K562 (cell line): ENCODE measurements at regions not wholly inside any gene's neighbourhood (a gene's known extent, or its start where the extent isn't known, plus 50 kb on each side); places are given as distances from the start of the nearest gene placed in this dataset.

Source experiments
- ATAC-seq: fragments of 200-7000 bp; cut with Tn5 transposase; 3 replicates; pipeline ENCODE4 v1.9.1; 2020; ENCODE audit warnings: moderate library complexity
- BruUV-seq: library from RNA; stranded (reverse); fragments of 400-500 nt; replicated peaks from 2 replicates; lab custom pipeline; 2021; lab: Mats Ljungman, UMichigan
- CTCF ChIA-PET: fragments of 300-600 bp; formaldehyde crosslinking; extraction: SDS; loops from one replicate; lab custom pipeline; 2021; ENCODE audit warnings: low intra/inter-chr PET ratio; lab: Yijun Ruan, JAX
- POLR2A ChIA-PET: fragments of 300-600, 350-650 bp; sonication (Branson Sonifier 250); formaldehyde crosslinking; extraction: SDS; loops from one replicate; lab custom pipeline; 2021; ENCODE audit warnings: antibody characterized with exemption, inconsistent platforms; lab: Yijun Ruan, JAX
- DNase-seq, 4 experiments: peaks; one replicate each; pipeline versions ENCODE4 v3.0.0 to v3.0.0-alpha.2; 2011 to 2018; ENCODE audit warnings: low spot score in 3 of 4, mixed read lengths in 3 of 4; ENCODE audit errors: extremely low read depth in 1 of 4
- FAIRE-seq: peaks from 2 replicates; lab custom pipeline; 2011; peaks lifted over from hg19 to GRCh38; lab: Jason Lieb, UNC
- H2AFZ ChIP-seq: 2 replicates; pipeline ENCODE4 v1.6.0; 2011; ENCODE audit warnings: low read depth, low read length, control low read depth, inconsistent platforms
- H3K27ac ChIP-seq: fragments of 200-600 bp; 3 replicates; pipeline ENCODE4 v1.8.0; 2011; ENCODE audit warnings: low read depth, mild to moderate bottlenecking, control low read depth, inconsistent platforms, low read length, moderate library complexity, mixed read lengths; ENCODE audit errors: extremely low read depth
- H3K27me3 ChIP-seq, 2 experiments: fragments of 300-600 bp in 1 of 2; 2 replicates in 1 of 2; 3 replicates in 1 of 2; pipeline versions ENCODE4 v1.6.0 to v1.8.0; 2011; ENCODE audit warnings: inconsistent platforms in 2 of 2, low read length in 2 of 2, mild to moderate bottlenecking in 1 of 2, mixed read lengths in 1 of 2, moderate library complexity in 1 of 2; ENCODE audit not compliant: control insufficient read depth in 2 of 2, insufficient read depth in 2 of 2
- H3K36me3 ChIP-seq: fragments of 300-600 bp; 3 replicates; pipeline ENCODE4 v1.8.0; 2011; ENCODE audit warnings: mild to moderate bottlenecking, low read length, inconsistent platforms; ENCODE audit not compliant: control insufficient read depth, insufficient read depth
- H3K4me1 ChIP-seq, 2 experiments: fragments of 200-600 bp in 1 of 2; replicated peaks in 1 of 2; 2 replicates in 1 of 2; 3 replicates in 1 of 2; pipeline versions ENCODE4 v1.5.1 to v1.8.0; 2011; ENCODE audit warnings: inconsistent platforms in 2 of 2, low read length in 2 of 2, mild to moderate bottlenecking in 1 of 2, mixed read lengths in 1 of 2, moderate library complexity in 1 of 2; ENCODE audit not compliant: control insufficient read depth in 2 of 2, insufficient read depth in 2 of 2
- H3K4me2 ChIP-seq: 2 replicates; pipeline ENCODE4 v1.6.1; 2011; ENCODE audit warnings: low read length, control low read depth, inconsistent platforms, mixed read lengths; ENCODE audit not compliant: insufficient read depth
- H3K4me3 ChIP-seq: fragments of 200-600 bp; sonication (generic), shearing (Covaris generic); 2 replicates; pipeline ENCODE4 v1.5.1; 2016; ENCODE audit warnings: control low read depth, inconsistent platforms
- H3K79me2 ChIP-seq: fragments of 200-600 bp; 3 replicates; pipeline ENCODE4 v1.8.0; 2011; ENCODE audit warnings: low read length, inconsistent platforms; ENCODE audit not compliant: control insufficient read depth, insufficient read depth
- H3K9ac ChIP-seq, 2 experiments: 2 replicates each; pipeline versions ENCODE4 v1.6.0 to v1.6.1; 2011; ENCODE audit warnings: low read depth in 2 of 2, low read length in 2 of 2, control low read depth in 1 of 2, inconsistent platforms in 1 of 2, mild to moderate bottlenecking in 1 of 2, mixed read lengths in 1 of 2; ENCODE audit not compliant: insufficient read depth in 1 of 2
- H3K9me1 ChIP-seq: one replicate; pipeline ENCODE4 v1.6.0; 2011; ENCODE audit warnings: inconsistent platforms, mild to moderate bottlenecking, low read length, moderate library complexity; ENCODE audit not compliant: control insufficient read depth, insufficient read depth
- H3K9me3 ChIP-seq: replicated peaks from 2 replicates; pipeline ENCODE4 v1.5.1; 2011; ENCODE audit warnings: low read depth, low read length, inconsistent platforms; ENCODE audit not compliant: control insufficient read depth, insufficient read depth
- H4K20me1 ChIP-seq: replicated peaks from 2 replicates; pipeline ENCODE4 v1.6.1; 2011; ENCODE audit warnings: low read length, inconsistent platforms, mixed read lengths; ENCODE audit not compliant: control insufficient read depth, insufficient read depth
- FOXJ3 ChIP-seq: sonication (generic); formaldehyde crosslinking; IDR thresholded peaks from 2 replicates; pipeline ENCODE4 v1.4.0; 2020; ENCODE audit warnings: mild to moderate bottlenecking, missing genetic modification reagents
- GABPB2 ChIP-seq: fragments of 250-450 bp; sonication (Bioruptor Pico); conservative IDR thresholded peaks from 2 replicates; pipeline ENCODE4 v1.5.1; 2021; ENCODE audit warnings: mild to moderate bottlenecking
- RBM34 ChIP-seq: fragments of 200-400 bp; formaldehyde crosslinking; IDR thresholded peaks from 2 replicates; pipeline ENCODE4 v1.6.1; 2018; ENCODE audit warnings: low read length, borderline replicate concordance; ENCODE audit not compliant: insufficient read depth
- RFX7 ChIP-seq: fragments of 250-450 bp; sonication (Bioruptor Pico); IDR thresholded peaks from 2 replicates; pipeline ENCODE4 v1.5.1; 2021; ENCODE audit warnings: mild to moderate bottlenecking
- ZBTB34 ChIP-seq: fragments of 250-450 bp; sonication (Bioruptor Pico); IDR thresholded peaks from 2 replicates; pipeline ENCODE4 v1.8.0; 2021; ENCODE audit warnings: mild to moderate bottlenecking, moderate library complexity
- ZNF253 ChIP-seq: fragments of 250-450 bp; sonication (Bioruptor Pico); conservative IDR thresholded peaks from 2 replicates; pipeline ENCODE4 v1.6.1; 2021; ENCODE audit warnings: mild to moderate bottlenecking
- WGBS: fragments of 100-300 bp; shearing (Covaris generic); methylation state at CpG from one replicate; pipeline ENCODE4 v1.1.6; 2016; ENCODE audit warnings: low coverage, mixed read lengths; ENCODE audit not compliant: insufficient coverage; ENCODE audit errors: missing lambda C conversion rate; 5-methylcytosine and 5-hydroxymethylcytosine counted together
- in situ Hi-C: fragments of 300-500 bp; cut with MboI; formaldehyde crosslinking; loops from 4 replicates; pipeline ENCODE4 v1.15.0; 2018; ENCODE audit warnings: inconsistent platforms, mixed read lengths
- intact Hi-C: fragments of 100-400 bp; cut with micrococcal nuclease; formaldehyde crosslinking; loops from 2 replicates; pipeline ENCODE4 v1.14.2; 2022
- TF ChIP-seq, protein P1 (sequence below): IDR thresholded peaks from 2 replicates; pipeline ENCODE4 v1.6.1; 2014; ENCODE audit warnings: antibody characterized with exemption
- TF ChIP-seq, protein P2 (sequence below): fragments of 250-450 bp; sonication (Bioruptor Pico); IDR thresholded peaks from 2 replicates; pipeline ENCODE4 v1.5.0; 2021; ENCODE audit warnings: mild to moderate bottlenecking, moderate library complexity

DNA sequence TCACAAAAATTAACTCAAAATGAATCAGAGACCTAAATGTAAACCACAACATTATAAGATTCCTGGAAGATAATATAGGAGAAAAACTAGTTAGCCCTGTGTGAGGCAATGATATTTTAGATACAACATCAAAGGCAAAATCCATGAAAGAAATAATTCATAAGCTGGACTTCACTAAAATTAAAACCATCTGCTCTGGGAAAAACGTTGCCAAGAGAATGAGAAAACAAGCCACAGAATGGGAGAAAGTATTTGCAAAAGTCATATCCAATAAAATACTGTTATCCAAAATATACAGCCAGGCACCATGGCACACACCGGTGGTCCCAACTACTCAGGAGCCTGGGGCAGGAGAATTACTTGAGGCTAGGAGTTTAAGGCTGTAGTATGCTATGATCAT, 70.3 kb downstream of the SYF2 start:
- WGBS, result 3% methylated on average over 2 of the region's 2 CpGs
- H3K9me1 ChIP-seq, result no peaks in the 10 kb centered on the region
- ChIA-PET CTCF (no interaction called here), POLR2A (interaction anchor here (0.7 to 1.7 kb wide), 2 partner anchors 20 to 416 kb away, joined by 3 to 5 read pairs; no protein-coding TSS in a partner anchor)
- H3K9ac ChIP-seq, result no peak overlapping the region
- no peak for ATAC-seq
- DNase-seq, result no peak
- FAIRE-seq, result no peak
- in situ Hi-C loops, result no loop called here
- no peaks in the 10 kb centered on the region for H3K4me1 ChIP-seq
- no peaks in the 10 kb centered on the region for H3K79me2 ChIP-seq
- no peak overlapping the region for H3K4me2 ChIP-seq
- H3K27ac ChIP-seq, result no peak overlapping the region
- peaks cover 6 to 7% of the 10 kb centered on the region in 2 experiments for H3K27me3 ChIP-seq
- H3K9me3 ChIP-seq, result 0 out of 2 replicates have a peak, but pooled peaks cover 3% of the 10 kb centered on the region
- no TSS peak for BruUV-seq
- no peaks in the 10 kb centered on the region for H4K20me1 ChIP-seq
- no peak overlapping the region for H3K4me3 ChIP-seq
- H3K36me3 ChIP-seq, result no peaks in the 10 kb centered on the region
- intact Hi-C loops, result no loop called here
- H2AFZ ChIP-seq, result no peak overlapping the region
- TF ChIP-seq RBM34, result no peak
- no peak for TF ChIP-seq GABPB2 (CRISPR knock-in tag)
- TF ChIP-seq, protein P1, sequence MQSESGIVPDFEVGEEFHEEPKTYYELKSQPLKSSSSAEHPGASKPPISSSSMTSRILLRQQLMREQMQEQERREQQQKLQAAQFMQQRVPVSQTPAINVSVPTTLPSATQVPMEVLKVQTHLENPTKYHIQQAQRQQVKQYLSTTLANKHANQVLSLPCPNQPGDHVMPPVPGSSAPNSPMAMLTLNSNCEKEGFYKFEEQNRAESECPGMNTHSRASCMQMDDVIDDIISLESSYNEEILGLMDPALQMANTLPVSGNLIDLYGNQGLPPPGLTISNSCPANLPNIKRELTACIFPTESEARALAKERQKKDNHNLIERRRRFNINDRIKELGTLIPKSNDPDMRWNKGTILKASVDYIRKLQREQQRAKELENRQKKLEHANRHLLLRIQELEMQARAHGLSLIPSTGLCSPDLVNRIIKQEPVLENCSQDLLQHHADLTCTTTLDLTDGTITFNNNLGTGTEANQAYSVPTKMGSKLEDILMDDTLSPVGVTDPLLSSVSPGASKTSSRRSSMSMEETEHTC, result no peak
- TF ChIP-seq ZBTB34 (CRISPR knock-in tag), result no peak
- TF ChIP-seq, protein P2, sequence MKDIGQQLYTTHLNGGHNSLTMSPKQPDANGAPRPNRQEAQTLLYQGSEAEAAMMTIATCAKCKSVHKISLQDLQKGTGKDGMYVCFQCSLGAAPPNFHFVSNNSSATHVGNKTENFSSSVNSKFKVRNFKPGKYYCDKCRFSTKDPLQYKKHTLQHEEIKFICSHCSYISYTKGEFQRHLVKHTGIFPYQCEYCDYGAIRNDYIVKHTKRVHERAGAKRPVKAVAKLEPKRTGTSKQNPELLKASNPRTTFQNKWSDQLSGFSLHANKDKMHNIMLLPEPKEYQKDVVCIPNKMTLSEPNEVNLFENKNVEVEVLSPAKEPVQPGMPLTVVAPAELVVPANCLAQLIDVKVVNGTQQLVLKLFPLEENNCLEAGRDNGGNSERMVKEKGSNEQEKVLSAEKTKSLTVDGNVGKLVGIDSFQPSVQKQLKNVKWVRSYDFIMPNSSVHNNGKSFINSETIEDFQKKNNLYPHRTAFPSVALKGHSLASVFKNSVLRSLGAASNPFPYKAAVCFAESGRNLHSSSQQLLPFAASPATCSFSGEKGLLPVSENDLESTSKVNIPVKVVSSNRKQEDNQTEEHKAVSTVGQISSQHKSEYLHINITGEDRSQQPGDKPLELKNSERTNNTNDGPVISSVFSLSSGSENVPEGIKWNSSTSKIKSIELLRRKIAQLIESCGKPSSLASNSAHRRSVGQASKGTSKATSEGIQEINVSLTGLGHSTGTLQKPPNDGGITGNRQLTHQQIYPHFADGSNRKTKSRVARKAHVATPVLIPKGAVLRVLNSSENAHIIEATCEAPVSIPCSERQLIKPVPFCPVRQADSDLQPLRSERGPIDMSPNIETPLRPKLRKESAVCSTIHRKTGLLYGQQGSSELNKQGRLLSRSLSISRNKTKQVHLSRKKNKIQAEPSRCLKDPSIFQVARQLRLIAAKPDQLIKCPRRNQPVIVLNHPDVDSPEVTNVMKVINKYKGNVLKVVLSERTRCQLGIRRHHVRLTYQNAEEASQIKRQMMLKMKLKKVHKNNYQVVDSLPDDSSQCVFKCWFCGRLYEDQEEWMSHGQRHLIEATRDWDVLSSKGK (CRISPR knock-in tag), result no peak
- no peak for TF ChIP-seq RFX7 (CRISPR knock-in tag)
- no peak for TF ChIP-seq FOXJ3 (CRISPR knock-in tag)
- TF ChIP-seq ZNF253 (CRISPR knock-in tag), result no peak
